ENCODE measurements at regions not wholly inside any gene's neighbourhood (a gene's known extent, or its start where the extent isn't known, plus 50 kb on each side); places are given as distances from the start of the nearest gene placed in this dataset.
A peak's percentile ranks its signal among the peaks of the same experiment; 100 is the strongest.
"Not testable (repeated sequence)": the region's sequence is repeated elsewhere in the genome, so short reads cannot be mapped to it uniquely, and the experiment has no call there.

DNA sequence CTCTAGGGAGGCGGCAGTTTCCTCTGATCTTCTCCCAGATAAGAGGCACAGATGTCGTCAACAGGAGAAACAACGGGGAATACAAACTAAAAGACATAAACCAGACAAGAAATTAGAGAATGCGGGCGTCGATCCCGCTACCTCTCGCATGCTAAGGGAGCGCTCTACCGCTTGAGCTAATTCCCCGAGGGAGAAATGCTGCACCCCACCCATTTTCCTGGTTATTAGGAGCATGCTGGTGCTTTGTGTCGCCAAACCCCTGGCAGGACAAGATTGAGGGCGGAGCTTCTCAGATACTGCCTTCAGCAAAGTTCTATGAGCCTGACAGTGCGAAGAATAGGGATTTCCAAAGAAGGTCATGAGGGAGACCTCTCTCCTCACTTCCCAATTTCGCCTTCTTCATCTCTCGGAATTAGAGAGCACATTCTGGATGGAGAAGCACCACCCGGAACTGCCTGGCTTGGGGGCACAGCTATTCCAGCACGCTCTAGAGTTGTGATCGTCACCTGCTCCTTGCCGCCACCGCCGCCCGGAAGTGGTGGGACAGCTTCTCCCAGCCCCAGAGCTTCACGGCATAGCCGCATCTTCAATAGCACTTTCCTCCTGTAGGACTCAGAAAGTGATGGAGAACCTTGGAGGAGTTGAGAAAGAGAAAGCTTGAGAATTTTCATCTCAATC is 475.4 kb downstream of the PRIM2 start:
- POLR2A ChIA-PET; BruUV-seq (replicated peaks); H3K4me1 ChIP-seq (ENCODE audit: control insufficient read depth, insufficient read depth, low read length); H3K27ac ChIP-seq (ENCODE audit: low read length); DNase-seq (ENCODE audit: low read depth, low spot score); in situ Hi-C loops (cut with HindIII; ENCODE audit: low pct_unique_long_range_greater_than_20kb, low sequenced_read_pairs); H3K36me3 ChIP-seq (ENCODE audit: control insufficient read depth, insufficient read depth, low read length); H3K9me3 ChIP-seq (ENCODE audit: control insufficient read depth, insufficient read depth, low read depth, low read length); CTCF ChIA-PET; intact Hi-C loops (cut with micrococcal nuclease; ENCODE audit: unreplicated experiment): not testable (repeated sequence)
- peak overlapping the region; percentile 3 to 53 for H3K4me3 ChIP-seq (ENCODE audit: low read depth in 2 of 2, low read length in 2 of 2)
- TF ChIP-seq TCF7L2 (IDR thresholded peaks at IDR 0.05; ENCODE audit: low read depth, low read length) = peak; percentile 60; the same call in 1 of the 2 replicates
- peak; percentile 95 for ATAC-seq
- peaks cover 27% of the 10 kb centered on the region for H3K27me3 ChIP-seq (ENCODE audit: control insufficient read depth, insufficient read depth, low read length)

DNA sequence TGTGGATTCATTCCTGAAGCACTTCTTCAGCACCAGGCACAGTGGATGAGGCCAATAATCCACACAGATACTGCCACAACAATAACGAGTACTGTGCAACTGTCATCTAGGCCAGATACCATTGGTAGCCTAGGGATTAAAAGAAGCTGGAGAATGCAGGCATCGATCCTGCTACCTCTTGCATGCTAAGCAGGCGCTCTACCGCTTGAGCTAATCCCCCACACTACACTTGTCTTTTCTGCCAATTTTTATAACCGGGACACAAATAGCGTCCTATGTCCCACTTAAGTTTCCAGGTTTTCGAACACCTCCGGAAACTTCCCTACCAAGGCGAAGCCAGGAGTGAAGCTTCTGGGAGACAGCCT is 475.9 kb downstream of the PRIM2 start:
- peak; percentile 96 for ATAC-seq
- CTCF ChIA-PET; POLR2A ChIA-PET; in situ Hi-C loops (cut with HindIII; ENCODE audit: low pct_unique_long_range_greater_than_20kb, low sequenced_read_pairs); BruUV-seq (replicated peaks); H3K27ac ChIP-seq (ENCODE audit: low read length); DNase-seq (ENCODE audit: low read depth, low spot score); intact Hi-C loops (cut with micrococcal nuclease; ENCODE audit: unreplicated experiment); H3K9me3 ChIP-seq (ENCODE audit: control insufficient read depth, insufficient read depth, low read depth, low read length); H3K4me1 ChIP-seq (ENCODE audit: control insufficient read depth, insufficient read depth, low read length); H3K36me3 ChIP-seq (ENCODE audit: control insufficient read depth, insufficient read depth, low read length): not testable (repeated sequence)
- H3K27me3 ChIP-seq (ENCODE audit: control insufficient read depth, insufficient read depth, low read length) = peaks cover 27% of the 10 kb centered on the region
- peak overlapping the region in 1 of 2 experiments; percentile 53; a peak in 3 of 4 replicates for H3K4me3 ChIP-seq (ENCODE audit: low read depth in 2 of 2, low read length in 2 of 2)

GRCh38 chr6:57799703-57800479 is 482.5 kb downstream of the PRIM2 start:
- H3K4me3 ChIP-seq (ENCODE audit: low read depth in 2 of 2, low read length in 2 of 2) = peak overlapping the region; percentile 35 to 54
- intact Hi-C loops (cut with micrococcal nuclease; ENCODE audit: unreplicated experiment); POLR2A ChIA-PET; DNase-seq (ENCODE audit: low read depth, low spot score); H3K27ac ChIP-seq (ENCODE audit: low read length); H3K9me3 ChIP-seq (ENCODE audit: control insufficient read depth, insufficient read depth, low read depth, low read length); H3K36me3 ChIP-seq (ENCODE audit: control insufficient read depth, insufficient read depth, low read length); CTCF ChIA-PET; in situ Hi-C loops (cut with HindIII; ENCODE audit: low pct_unique_long_range_greater_than_20kb, low sequenced_read_pairs); BruUV-seq (replicated peaks); H3K4me1 ChIP-seq (ENCODE audit: control insufficient read depth, insufficient read depth, low read length): not testable (repeated sequence)
- peaks cover 13% of the 10 kb centered on the region for H3K27me3 ChIP-seq (ENCODE audit: control insufficient read depth, insufficient read depth, low read length)
- ATAC-seq = peak; percentile 100
- peak; percentile 30; the same call in 1 of the 2 replicates for TF ChIP-seq TCF7L2 (IDR thresholded peaks at IDR 0.05; ENCODE audit: low read depth, low read length)

DNA sequence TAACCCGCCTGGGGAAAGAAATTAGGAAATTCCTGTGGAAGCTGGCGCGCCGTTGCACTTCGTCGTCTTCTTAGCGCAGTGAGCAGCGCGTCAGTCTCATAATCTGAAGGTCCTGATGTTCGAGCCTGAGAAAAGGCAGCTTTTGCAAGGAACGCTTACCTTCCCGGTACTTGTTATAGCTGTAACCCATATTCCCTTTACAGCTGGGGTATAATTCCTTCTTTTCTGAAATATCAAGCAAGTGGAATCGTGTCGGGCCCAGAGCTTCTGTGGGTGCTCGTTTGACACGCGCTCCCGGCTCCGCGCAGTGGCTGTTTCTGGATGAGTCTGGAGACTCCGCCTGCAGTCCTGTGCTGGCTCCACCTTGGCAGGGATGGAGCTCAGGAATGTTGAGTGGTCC is 491.2 kb downstream of the PRIM2 start:
- ATAC-seq = peak; percentile 85
- H3K27ac ChIP-seq (ENCODE audit: low read length); H3K4me3 ChIP-seq (ENCODE audit: low read depth in 2 of 2, low read length in 2 of 2); intact Hi-C loops (cut with micrococcal nuclease; ENCODE audit: unreplicated experiment); H3K9me3 ChIP-seq (ENCODE audit: control insufficient read depth, insufficient read depth, low read depth, low read length); H3K4me1 ChIP-seq (ENCODE audit: control insufficient read depth, insufficient read depth, low read length); H3K36me3 ChIP-seq (ENCODE audit: control insufficient read depth, insufficient read depth, low read length); in situ Hi-C loops (cut with HindIII; ENCODE audit: low pct_unique_long_range_greater_than_20kb, low sequenced_read_pairs); BruUV-seq (replicated peaks); POLR2A ChIA-PET; CTCF ChIA-PET; DNase-seq (ENCODE audit: low read depth, low spot score): not testable (repeated sequence)
- H3K27me3 ChIP-seq (ENCODE audit: control insufficient read depth, insufficient read depth, low read length) = peaks cover 12% of the 10 kb centered on the region

- POLR2A ChIA-PET; in situ Hi-C loops (cut with HindIII; ENCODE audit: low pct_unique_long_range_greater_than_20kb, low sequenced_read_pairs); H3K9me3 ChIP-seq (ENCODE audit: control insufficient read depth, insufficient read depth, low read depth, low read length); ATAC-seq; H3K36me3 ChIP-seq (ENCODE audit: control insufficient read depth, insufficient read depth, low read length); H3K4me1 ChIP-seq (ENCODE audit: control insufficient read depth, insufficient read depth, low read length); CTCF ChIA-PET; H3K27ac ChIP-seq (ENCODE audit: low read length); H3K4me3 ChIP-seq (ENCODE audit: low read depth in 2 of 2, low read length in 2 of 2); BruUV-seq (replicated peaks); intact Hi-C loops (cut with micrococcal nuclease; ENCODE audit: unreplicated experiment); DNase-seq (ENCODE audit: low read depth, low spot score): not testable (repeated sequence)
- peaks cover 12% of the 10 kb centered on the region for H3K27me3 ChIP-seq (ENCODE audit: control insufficient read depth, insufficient read depth, low read length)
Measured at GRCh38 chr6:57809454-57809853, 492.0 kb downstream of the PRIM2 start.

Data from Panc1 (cell line).